ENCODE measurements at regions not wholly inside any gene's neighbourhood (a gene's known extent, or its start where the extent isn't known, plus 50 kb on each side); places are given as distances from the start of the nearest gene placed in this dataset.

GRCh38 chr20:7087803-7088202 lies 320.3 kb downstream of the BMP2 start:
- Histone ChIP-seq H3K4me3 (no peak overlapping the region), H3K4me1 (no peaks in the 10 kb centered on the region), H3K9me3 (no peaks in the 10 kb centered on the region), H3K9ac (ENCODE audit: low read depth in 2 of 2, low read length in 2 of 2) (no peak overlapping the region), H3K36me3 (no peaks in the 10 kb centered on the region), H3K27me3 (no peaks in the 10 kb centered on the region), H3K27ac (no peak overlapping the region)
- DNase-seq: no peak
- intact Hi-C loops (cut with DNase I): no loop called here
- no peak for TF ChIP-seq CTCF (IDR thresholded peaks at IDR 0.05)

GRCh38 chr20:7090001-7090400 lies 322.5 kb downstream of the BMP2 start:
- no peak for TF ChIP-seq CTCF (IDR thresholded peaks at IDR 0.05)
- Histone ChIP-seq H3K4me1 (no peaks in the 10 kb centered on the region), H3K27ac (no peak overlapping the region), H3K9ac (ENCODE audit: low read depth in 2 of 2, low read length in 2 of 2) (no peak overlapping the region), H3K36me3 (no peaks in the 10 kb centered on the region), H3K9me3 (no peaks in the 10 kb centered on the region), H3K4me3 (no peak overlapping the region), H3K27me3 (no peaks in the 10 kb centered on the region)
- intact Hi-C loops (cut with DNase I): loop anchor here (5.0 kb wide), 1 partner anchor 263 kb away; no protein-coding TSS in a partner anchor
- no peak for DNase-seq

- TF ChIP-seq CTCF (IDR thresholded peaks at IDR 0.05): no peak
- Histone ChIP-seq H3K27me3 (no peaks in the 10 kb centered on the region), H3K9me3 (no peaks in the 10 kb centered on the region), H3K9ac (ENCODE audit: low read depth in 2 of 2, low read length in 2 of 2) (no peak overlapping the region), H3K27ac (no peak overlapping the region), H3K4me3 (no peak overlapping the region), H3K4me1 (no peaks in the 10 kb centered on the region), H3K36me3 (no peaks in the 10 kb centered on the region)
- DNase-seq: peak; percentile 59
- intact Hi-C loops (cut with DNase I): loop anchor here (5.0 kb wide), 1 partner anchor 264 kb away; no protein-coding TSS in a partner anchor
Observed at GRCh38 chr20:7090811-7091210, 323.3 kb downstream of the BMP2 start.

GRCh38 chr20:7091655-7092054 lies 324.2 kb downstream of the BMP2 start:
- H3K4me1 ChIP-seq: no peaks in the 10 kb centered on the region
- DNase-seq: no peak
- H3K27ac ChIP-seq: no peak overlapping the region
- no peak for TF ChIP-seq CTCF (IDR thresholded peaks at IDR 0.05)
- H3K9me3 ChIP-seq: no peaks in the 10 kb centered on the region
- intact Hi-C loops (cut with DNase I): loop anchor here (5.0 kb wide), 1 partner anchor 264 kb away; no protein-coding TSS in a partner anchor
- H3K9ac ChIP-seq (ENCODE audit: low read depth in 2 of 2, low read length in 2 of 2): no peak overlapping the region
- H3K27me3 ChIP-seq: no peaks in the 10 kb centered on the region
- H3K4me3 ChIP-seq: no peak overlapping the region
- no peaks in the 10 kb centered on the region for H3K36me3 ChIP-seq

GRCh38 chr20:7094438-7094997 lies 327.0 kb downstream of the BMP2 start:
- DNase-seq: peak; percentile 52
- no peaks in the 10 kb centered on the region for H3K36me3 ChIP-seq
- H3K4me3 ChIP-seq: no peak overlapping the region
- no peaks in the 10 kb centered on the region for H3K27me3 ChIP-seq
- H3K9ac ChIP-seq (ENCODE audit: low read depth in 2 of 2, low read length in 2 of 2): no peak overlapping the region
- no peaks in the 10 kb centered on the region for H3K4me1 ChIP-seq
- H3K27ac ChIP-seq: no peak overlapping the region
- intact Hi-C loops (cut with DNase I): loop anchor here (5.0 kb wide), 1 partner anchor 267 kb away; no protein-coding TSS in a partner anchor
- no peaks in the 10 kb centered on the region for H3K9me3 ChIP-seq
- peak; percentile 62 for TF ChIP-seq CTCF (IDR thresholded peaks at IDR 0.05)

All from colonic mucosa (tissue), 4 donors.